DND-41 (cell line): ENCODE measurements at regions not wholly inside any gene's neighbourhood (a gene's known extent, or its start where the extent isn't known, plus 50 kb on each side); places are given as distances from the start of the nearest gene placed in this dataset.

Source experiments
- CTCF ChIP-seq: IDR thresholded peaks from 2 replicates; pipeline ENCODE4 v1.5.1; 2012; ENCODE audit warnings: borderline replicate concordance, low read length, moderate library complexity, mild to moderate bottlenecking; ENCODE audit not compliant: poor library complexity, severe bottlenecking; ENCODE audit errors: extremely low read depth
- EZH2 ChIP-seq: IDR thresholded peaks from 3 replicates; pipeline ENCODE4 v1.6.1; 2012; ENCODE audit warnings: borderline replicate concordance, low read depth, mild to moderate bottlenecking, moderate library complexity, low read length, inconsistent platforms; ENCODE audit not compliant: severe bottlenecking

DNA sequence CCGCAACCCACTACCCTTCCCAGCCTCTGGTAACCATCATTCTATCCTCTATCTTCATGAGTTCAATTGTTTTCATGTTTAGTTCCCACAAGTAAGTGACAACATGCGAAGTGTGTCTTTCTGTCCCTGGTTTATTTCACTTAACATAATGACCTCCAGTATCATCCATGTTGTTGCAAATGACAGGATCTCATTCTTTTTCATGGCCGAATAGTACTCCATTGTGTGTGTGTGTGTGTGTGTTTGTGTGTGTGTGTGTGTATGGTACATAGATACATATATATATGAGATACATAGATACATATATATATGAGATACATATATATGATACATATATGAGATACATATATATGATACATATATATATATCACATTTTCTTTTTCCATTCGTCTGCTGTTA, 196.3 kb upstream of the STK17B start:
- TF ChIP-seq EZH2 (no peak), CTCF (no peak)
